Left kidney (tissue), 1 donor: ENCODE measurements at regions not wholly inside any gene's neighbourhood (a gene's known extent, or its start where the extent isn't known, plus 50 kb on each side); places are given as distances from the start of the nearest gene placed in this dataset.
"Not testable (repeated sequence)": the region's sequence is repeated elsewhere in the genome, so short reads cannot be mapped to it uniquely, and the experiment has no call there.

Experiments
- DNase-seq: peaks from one replicate; pipeline ENCODE4 v3.0.0-alpha.2; 2013

DNA sequence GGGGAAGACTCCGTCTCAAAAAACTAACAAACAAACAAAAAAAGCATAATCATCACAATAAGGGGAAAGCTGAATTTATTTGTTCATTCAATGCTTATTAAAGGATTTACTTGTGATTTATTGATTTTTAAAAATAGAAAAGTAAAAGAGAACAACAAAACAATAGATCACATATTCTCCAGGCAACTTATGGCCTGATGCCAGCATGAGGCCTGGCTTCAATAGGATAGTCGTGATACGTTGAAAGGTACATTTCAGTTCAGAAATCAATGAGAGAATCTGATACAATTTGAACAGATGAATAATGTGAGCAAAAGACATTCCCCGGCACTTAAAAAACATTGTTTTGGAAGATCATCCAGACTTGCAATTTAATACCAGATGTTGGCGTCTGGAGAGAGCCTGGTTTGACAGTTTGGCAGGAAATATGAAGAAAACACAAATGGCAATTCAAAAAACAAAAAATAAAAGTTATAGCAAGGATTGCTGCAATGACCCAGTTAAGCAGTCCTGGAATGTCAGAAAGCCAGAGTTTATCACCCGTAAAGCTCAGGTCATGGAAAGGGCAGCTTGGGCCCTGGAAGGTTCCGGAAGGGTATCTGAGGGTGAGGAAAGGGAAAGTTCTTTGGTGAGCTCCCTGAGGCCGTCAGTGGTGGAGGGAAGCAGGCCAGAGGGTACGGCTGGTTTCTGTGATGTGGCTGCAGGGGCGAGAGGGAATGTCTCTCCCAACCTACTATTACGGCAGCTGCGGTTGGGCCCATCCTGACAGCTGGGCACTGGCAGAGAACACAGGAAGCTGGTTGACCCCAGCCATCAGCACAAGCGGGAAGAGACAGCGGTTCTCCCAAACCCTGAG lies 230.2 kb upstream of the HES1 start:
- no peak for DNase-seq

DNA sequence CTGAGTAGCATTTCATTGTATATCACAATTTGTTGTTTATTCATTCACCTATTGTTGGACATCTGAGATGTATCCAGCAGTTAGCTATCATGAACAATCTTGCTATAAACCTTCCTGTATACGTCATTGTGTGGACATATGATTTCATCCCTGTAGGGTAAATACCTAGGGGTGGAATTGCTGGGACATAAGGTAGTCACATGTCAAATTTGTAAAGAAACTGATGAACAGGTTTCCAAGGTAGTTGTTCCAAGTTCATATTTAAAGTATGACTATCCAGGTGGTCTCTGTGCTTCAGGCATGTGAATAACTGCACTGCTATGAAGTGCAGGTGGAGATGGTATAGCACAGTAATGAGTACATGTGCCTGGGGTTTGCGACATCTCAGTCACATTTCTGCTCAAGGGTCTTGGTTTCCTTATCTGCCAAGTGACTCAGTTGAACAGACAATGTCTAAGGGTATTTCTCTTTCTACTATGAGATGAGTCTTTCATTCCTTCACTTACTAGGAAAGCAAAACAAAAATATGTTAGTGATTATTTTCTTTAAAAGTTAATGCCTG lies 229.0 kb upstream of the HES1 start:
- DNase-seq = no peak

DNA sequence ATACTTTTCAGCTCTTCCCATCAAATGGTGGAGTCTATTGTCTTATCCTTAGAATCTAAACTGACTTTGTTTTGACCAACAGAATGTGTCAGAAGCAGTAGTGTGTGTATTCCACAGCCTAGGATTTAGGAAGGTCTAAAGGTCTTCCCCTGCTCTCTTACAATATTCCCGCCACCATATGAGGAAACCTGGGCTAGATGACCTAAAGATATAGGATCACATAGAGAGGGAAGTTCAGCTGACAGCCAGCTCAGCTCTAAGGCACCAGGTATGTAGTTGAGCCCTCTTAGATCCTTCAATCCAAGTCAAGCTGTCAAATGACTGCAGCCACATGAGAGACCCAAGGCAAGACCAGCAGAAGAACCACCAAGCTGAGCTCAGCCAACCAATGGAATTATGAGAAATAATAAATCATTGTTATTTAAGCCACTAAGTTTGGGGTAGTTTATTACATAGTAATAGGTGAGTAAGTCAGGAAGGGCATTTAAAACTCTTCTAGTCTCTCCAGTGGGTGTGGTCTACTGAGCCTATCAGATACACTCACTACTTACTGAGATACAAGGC lies 227.7 kb upstream of the HES1 start:
- no peak for DNase-seq

DNA sequence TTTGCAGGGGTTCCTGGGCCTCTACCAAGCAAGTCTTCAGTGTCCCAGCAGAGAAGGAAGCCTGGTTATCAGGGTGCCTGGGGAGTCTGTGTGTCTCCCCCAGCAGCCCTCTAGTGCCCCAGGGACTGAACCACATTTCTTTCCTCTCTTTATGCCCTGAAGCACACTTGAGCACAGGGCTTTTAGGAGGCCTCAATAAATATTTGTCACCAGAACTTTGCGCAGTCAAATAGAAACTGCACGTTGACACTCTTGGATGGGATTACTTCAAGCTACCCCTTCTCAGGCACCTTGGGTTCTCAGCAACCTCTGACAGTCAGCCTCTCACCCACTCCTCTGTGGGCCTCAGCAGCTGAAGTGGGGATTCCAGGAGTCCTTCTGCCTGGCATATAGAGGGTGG lies 226.6 kb upstream of the HES1 start:
- no peak for DNase-seq

DNA sequence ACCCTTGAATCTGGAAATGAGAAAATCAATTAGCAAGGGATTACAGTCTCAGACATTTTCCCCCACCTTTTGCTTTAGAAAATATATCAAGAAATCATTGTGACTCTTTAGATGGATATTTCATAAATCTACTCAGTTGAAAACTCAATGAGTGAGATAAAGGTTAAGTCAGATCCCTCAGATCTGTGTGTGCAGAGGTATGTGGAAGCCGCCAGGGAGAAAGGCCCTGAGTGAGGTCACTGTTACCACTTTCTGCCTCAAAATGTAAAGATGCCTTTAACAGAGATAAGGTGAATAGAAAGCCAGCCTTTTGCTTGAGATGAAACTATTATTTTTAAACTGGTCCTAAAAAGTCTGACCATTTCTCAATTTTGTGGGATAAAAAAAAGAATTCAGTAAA lies 225.6 kb upstream of the HES1 start:
- no peak for DNase-seq

DNA sequence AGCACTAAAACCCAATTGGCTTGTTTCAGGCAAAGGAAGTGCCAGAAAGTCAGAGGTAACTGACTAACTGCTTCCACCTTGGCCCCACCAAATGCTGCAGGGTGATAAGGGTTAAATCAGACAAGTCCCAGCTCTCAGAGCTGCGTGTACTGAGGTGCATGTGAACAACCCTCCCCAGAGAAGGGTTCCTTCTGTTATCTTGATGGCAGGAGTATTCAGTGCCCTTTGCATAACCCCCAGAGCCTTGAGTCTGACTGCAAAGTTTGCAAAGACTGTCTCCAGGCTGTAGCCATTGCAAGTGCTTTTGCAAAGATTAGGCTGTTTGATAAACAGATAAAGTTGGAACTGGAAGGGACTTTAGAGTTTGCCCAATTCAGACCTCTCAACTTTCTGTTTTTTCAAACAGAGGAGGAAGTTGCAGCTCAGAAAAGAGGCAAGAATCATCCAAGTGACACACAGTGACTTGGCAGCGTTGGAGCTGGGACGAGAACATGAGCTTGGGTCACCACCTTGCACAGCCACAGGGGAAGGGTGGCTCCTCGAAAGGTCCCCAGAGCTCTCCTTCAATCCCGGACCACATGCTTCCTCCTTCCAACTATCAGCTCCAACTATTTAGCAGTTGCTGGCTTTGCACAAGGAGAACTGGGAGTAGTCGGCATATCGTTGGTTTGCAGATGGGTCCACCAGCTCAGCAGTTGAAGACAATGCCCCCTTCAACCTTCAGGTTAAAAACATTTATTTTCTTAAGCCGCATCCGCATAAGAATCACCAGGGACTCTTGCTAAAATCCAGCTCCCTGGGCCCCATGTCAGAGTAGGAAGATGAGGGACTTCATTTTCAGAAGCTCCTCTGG lies 224.8 kb upstream of the HES1 start:
- DNase-seq = no peak

DNA sequence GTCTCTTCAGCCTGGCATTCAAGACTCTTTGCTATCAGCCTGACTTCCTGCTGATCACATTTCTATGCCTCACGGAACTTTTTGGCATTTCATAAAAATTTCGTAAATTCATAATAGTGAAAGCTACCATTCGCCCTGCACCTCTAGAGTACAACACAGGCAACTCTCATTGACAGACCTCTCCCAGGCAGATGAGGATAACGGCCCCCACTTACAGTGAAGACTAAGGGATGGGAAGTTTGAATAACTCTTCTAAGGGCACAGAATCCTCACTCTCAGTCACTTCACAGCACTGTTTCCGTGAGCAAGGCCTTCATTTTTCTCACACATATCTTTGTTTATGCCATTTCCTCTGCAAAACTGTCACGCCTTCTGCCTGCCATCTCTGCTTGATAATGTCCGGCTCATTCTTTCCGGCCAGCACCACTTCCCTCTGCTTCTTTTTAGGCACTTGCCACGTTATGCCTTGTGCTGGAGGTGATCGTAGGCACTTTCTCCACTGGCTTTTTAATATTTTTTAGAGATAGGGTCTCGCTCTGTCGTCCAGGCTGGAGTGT lies 224.1 kb upstream of the HES1 start:
- DNase-seq = no peak

DNA sequence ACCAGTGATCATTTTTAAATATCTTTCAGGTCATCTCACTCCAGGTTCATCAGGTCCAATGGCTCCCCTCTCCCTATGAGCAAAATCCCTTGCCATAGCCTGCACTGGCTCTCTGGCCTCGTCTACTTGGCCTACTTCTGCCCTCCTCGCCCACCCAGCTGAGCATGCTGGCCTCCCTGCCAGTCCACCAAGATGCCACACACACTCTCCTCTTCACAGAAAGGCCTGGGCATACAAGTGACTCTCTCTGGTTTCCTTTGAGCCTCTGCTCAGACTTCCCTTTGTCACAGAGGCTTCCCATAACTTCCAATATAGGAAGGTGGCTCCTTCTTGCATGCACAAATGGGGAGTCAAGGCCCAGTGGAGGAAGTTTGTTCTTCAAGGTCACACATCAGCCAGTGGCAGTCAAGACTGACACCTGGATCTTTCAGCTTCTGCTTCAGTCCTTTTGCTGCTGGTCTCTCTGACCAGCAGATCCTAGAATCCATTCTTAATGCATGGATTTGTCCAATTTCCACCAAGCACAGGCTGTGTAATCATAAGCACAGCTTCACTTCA lies 223.2 kb upstream of the HES1 start:
- DNase-seq = no peak

DNA sequence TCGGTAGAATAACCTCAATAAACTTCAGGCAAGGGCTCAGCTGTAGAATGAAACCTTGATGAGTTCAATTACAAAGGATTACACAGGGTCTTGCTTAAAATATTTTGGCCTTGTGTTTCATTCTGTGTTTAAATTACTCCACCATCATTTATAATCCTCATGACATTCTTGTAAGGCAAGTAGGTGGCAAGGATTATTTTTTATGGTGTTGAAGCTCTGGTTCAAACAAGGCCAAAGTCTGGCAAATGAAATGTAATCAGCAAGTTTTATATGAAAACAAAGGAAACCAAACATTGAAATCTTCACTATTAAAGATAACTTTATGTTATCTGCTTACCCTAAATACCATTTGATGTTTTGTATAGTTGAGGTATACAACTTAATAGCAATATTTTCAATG lies 221.3 kb upstream of the HES1 start:
- DNase-seq = no peak

DNA sequence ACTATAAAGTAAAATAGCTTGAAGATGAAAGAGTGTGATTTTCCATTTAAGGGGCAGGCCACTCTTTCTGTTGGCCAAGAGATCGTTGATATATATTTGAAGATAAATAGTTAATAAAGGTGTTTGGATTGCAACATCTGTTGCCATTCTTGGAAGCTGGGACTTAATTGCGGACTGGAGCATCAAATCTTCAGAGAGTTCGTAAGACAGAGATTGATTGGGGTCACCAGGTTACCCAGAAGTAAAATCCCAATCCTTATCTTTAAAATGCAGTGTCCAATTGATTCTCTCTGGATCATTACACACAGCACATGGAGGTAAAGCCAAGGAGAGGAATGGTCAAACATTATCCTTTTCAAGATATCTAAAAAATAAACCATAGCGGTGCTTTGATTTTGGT lies 220.8 kb upstream of the HES1 start:
- DNase-seq = no peak

DNA sequence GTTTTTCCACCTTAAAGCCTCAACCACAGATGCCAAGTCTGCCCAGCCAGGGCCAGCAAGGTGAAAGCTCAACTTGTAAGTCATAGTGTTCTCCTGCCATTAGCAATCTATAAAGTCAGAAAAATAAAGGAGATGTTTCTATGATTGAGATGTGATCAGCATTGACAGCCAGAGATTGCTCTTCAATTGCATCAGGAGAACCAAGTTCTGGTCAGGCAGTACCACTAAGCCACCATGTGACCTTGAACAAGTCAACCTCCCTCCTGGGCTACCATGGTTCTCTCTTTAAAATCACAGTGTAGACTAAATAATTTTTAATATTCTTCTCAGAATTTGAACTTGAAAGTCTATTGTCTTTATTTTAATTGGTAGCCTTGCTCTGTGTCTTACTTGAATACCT lies 220.3 kb upstream of the HES1 start:
- no peak for DNase-seq

DNA sequence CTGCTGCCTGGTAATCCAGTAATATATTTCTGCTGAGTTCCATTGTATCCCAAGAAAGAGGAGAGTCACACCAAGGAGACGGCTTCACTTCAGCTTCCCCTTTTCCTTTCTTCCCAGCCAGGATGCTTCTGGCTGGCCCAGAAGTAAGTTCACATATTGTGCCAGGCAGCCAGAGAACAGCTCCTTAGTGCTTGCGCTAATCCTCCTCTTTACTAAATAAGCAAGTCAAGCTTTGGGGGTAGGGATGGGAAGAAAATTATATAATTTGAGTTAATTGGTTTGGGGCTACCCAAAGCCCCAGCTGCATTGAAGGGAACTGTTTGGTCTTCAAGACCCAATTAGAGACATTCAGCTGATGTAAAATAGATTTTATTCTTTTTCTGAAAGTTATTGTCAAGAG lies 218.8 kb upstream of the HES1 start:
- DNase-seq = no peak

DNA sequence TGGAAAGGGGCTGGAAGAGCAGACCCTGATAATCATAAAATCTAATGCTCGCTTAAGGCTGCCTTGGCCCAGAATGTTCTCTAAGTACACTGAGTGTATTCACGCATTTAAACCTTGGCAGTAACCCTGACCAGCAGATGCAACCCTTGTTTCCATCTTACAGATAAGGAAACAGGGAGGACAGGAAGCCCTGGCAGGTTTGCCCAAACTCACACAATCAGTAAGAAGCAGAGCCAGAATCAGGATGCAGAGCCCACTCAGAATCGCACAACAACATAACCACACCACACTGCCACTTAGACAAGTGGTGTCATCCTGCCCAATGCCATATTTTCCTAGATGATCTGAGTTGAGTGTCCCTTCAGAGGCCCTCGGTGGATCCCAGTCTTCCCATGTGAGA lies 214.5 kb upstream of the HES1 start:
- DNase-seq = no peak

DNA sequence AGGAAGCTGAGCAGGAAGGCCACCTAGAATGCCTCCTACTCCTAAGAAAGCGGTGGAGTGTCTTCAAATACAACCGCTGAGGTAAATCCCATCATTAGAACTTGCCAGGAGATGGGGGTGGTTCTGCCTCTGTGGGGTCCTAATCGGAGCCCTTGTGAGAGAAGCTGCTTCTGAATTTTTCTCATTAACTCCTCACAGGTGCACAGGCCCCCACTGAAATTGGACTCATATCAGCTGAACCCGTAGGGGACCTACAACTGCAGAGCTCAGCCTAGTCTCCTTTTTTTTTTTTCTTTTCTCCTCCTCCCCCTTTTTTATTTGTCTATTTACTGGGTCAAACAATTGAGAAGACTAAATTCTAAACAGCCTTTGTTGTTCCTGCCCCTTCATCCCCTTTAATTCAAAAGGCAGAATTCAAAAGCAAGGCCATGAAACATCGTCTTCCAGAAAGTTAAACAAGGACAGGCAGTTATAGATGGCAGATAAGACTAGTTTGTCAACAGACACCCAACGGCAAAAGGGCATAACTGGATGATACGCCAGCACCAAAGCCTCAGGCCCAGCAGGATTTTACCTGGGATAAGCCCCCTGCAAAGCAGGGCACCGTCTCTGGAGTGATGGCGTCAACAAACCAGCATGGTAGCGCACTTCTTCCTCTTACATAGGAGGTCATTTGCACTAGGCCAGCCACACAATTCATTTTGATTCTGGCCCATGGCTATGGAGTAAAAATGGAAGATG lies 213.7 kb upstream of the HES1 start:
- no peak for DNase-seq

DNA sequence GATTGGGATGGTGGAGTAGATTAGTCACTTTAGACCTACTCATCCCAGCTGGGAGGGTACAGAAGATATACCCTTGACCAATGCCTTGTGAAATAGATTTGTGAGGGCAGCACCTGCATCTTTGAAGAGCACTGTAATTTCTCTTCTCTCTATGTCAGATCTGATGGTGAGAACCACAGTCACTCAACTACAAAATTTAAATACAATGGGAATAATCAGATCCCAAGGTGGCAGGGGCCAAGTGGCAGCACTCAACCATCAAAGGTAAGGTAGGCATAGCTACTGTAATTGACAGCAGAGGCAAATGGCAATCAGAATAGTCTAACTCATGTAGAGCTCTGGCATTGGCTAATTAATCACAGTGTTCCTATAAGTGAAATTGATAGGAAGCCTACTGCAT lies 212.0 kb upstream of the HES1 start:
- DNase-seq = not testable (repeated sequence)

DNA sequence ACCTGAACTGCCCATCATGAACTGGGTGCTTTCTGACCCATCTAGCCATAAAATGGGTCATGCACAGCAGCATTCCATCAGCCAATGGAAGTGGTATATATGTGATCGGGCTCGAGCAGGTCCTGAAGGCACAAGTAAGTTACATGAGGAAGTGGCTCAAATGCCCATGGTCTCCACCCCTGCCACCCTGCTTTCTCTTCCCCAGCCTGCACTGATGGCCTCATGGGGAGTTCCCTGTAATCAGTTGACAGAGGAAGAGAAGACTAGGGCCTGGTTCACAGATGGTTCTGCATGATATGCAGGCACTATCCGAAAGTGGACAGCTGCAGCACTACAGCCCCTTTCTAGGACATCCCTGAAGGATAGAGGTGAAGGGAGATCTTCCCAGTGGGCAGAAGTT lies 209.9 kb upstream of the HES1 start:
- DNase-seq = not testable (repeated sequence)

DNA sequence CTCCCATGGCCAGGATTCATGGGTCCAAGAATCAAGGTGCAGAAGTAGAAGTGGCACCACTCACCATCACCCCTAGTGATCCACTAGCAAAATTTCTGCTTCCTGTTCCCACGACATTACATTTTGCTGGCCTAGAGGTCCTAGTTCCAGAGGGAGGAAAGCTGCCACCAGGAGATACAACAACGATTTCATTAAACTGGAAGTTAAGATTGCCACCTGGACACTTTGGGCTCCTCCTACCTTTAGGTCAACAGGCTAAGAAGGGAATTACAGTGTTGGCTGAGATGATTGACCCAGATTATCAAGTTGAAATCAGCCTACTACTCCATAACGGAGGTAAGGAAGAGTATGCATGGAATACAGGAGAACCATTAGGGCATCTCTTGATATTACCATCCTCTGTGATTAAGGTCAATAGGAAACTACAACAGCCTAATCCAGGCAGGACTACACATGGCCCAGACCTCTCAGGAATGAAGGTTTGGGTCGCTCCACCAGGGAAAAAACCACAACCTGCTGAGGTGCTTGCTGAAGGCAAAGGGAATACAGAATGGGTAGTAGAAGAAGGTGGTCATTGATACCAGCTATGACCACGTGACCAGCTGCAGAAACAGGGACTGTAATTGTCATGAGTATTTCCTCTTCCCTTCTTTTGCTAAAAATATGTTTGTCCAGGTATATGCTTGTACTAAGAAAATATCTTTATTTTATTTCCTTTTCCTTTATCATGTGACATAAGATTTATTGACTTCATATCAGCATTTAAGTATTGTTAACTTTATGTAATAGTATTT lies 208.3 kb upstream of the HES1 start:
- DNase-seq = not testable (repeated sequence)

DNA sequence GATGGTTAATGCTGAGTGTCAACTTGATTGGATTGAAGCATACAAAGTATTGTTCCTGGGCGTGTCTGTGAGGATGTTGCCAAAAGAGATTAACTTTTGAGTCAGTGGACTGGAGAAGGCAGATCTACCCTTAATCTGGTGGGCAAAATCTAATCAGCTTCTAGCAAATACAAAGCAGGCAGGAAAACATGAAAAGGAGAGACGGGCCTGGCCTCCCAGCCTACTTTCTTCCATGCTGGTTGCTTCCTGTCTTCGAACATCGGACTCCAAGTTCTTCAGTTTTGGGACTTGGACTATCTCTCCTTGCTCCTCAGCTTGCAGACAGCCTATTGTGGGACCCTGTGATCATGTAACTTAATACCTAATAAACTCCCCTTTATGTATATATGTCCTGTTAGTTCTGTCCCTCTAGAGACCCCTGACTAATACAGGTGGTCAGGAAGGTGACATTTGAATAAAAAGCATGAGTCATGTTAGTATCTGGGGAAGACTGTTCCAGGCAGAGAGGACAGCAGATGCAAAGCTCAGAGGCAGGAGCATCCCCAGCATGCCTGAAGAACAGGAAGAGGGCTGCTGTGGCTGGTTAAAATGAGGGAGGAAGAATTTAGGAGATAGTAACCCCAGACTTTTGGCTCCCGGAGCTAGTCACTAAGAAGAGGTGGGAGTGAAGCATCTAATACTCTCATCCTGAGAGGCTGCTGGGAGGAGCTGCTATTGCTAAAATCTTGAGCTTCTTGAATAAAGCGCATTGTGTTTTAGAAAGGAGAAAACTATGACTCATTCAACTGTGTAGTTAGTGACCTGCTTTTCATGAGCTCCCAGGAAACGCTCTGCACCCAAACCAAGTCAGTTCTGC lies 207.4 kb upstream of the HES1 start:
- DNase-seq = no peak

DNA sequence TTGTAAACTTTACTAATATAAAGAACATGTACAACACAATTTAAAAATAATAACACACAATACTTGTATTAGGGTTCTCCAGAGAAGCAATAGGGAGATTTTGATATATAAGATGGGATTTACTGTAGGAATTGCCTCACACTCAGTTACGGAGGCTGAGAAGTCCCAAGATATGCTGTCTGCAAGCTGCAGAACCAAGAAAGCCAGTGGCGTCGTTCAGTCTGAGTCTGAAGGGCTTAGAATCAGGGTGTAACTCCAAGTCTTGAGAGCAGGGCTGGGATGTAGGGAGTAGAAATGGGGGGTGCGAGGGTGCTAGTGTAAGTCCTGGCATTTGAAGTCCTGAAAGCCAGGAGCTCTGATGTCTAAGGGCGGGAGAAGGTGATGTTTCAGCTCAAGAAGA lies 206.6 kb upstream of the HES1 start:
- no peak for DNase-seq
